GM12878 (cell line): ENCODE measurements at regions not wholly inside any gene's neighbourhood (a gene's known extent, or its start where the extent isn't known, plus 50 kb on each side); places are given as distances from the start of the nearest gene placed in this dataset.

Experiments
- ATAC-seq: fragments of 200-7000 bp; cut with Tn5 transposase; 3 replicates; pipeline ENCODE4 v1.9.1; 2020; ENCODE audit warnings: mild to moderate bottlenecking, moderate library complexity
- BruUV-seq: library from RNA; stranded (reverse); fragments of 400-500 nt; replicated peaks from 2 replicates; lab custom pipeline; 2021; lab: Mats Ljungman, UMichigan
- CTCF ChIA-PET: fragments of 300-600 bp; sonication (Branson Sonifier 250); formaldehyde crosslinking; extraction: SDS; loops from one replicate; lab custom pipeline; 2021; ENCODE audit warnings: inconsistent platforms; lab: Yijun Ruan, JAX
- POLR2A ChIA-PET: fragments of 350-600 bp; formaldehyde crosslinking; extraction: SDS; loops from one replicate; lab custom pipeline; 2021; ENCODE audit warnings: inconsistent platforms; lab: Charles Lee
- RAD21 ChIA-PET: fragments of 300-600 bp; sonication (Branson Sonifier 250); formaldehyde crosslinking; loops from one replicate; lab custom pipeline; 2023; ENCODE audit warnings: antibody characterized with exemption; ENCODE audit not compliant: unreplicated experiment; lab: Charles Lee
- SMC1A ChIA-PET: fragments of 300-600 bp; sonication (Branson Sonifier 250); formaldehyde crosslinking; loops from one replicate; lab custom pipeline; 2023; ENCODE audit not compliant: unreplicated experiment, uncharacterized antibody; lab: Charles Lee
- DNase-seq: peaks from one replicate; pipeline ENCODE4 v3.0.0-alpha.2; 2011; ENCODE audit warnings: low read depth, low spot score
- FAIRE-seq: peaks from 3 replicates; lab custom pipeline; 2011; peaks lifted over from hg19 to GRCh38; lab: Jason Lieb, UNC
- H2AFZ ChIP-seq: 2 replicates; pipeline ENCODE4 v1.6.0; 2011; ENCODE audit warnings: low read depth, low read length, control low read depth; ENCODE audit not compliant: control insufficient read depth
- H3K27ac ChIP-seq: 2 replicates; pipeline ENCODE4 v1.5.1; 2011; ENCODE audit warnings: control low read depth; ENCODE audit not compliant: control insufficient read depth, insufficient read depth
- H3K27me3 ChIP-seq, 2 experiments: replicated peaks in 1 of 2; 2 replicates each; pipeline versions ENCODE4 v1.6.0 to v1.6.1; 2011; ENCODE audit warnings: low read length in 1 of 2; ENCODE audit not compliant: control insufficient read depth in 2 of 2, insufficient read depth in 2 of 2
- H3K36me3 ChIP-seq, 2 experiments: 2 replicates each; pipeline ENCODE4 v1.5.1; 2011; ENCODE audit warnings: low read length in 1 of 2; ENCODE audit not compliant: control insufficient read depth in 2 of 2, insufficient read depth in 2 of 2
- H3K4me1 ChIP-seq: 2 replicates; pipeline ENCODE4 v1.6.1; 2011; ENCODE audit warnings: mild to moderate bottlenecking, low read length, moderate library complexity, mixed read lengths; ENCODE audit not compliant: control insufficient read depth, insufficient read depth
- H3K4me2 ChIP-seq: 2 replicates; pipeline ENCODE4 v1.6.0; 2011; ENCODE audit warnings: control low read depth; ENCODE audit not compliant: control insufficient read depth, insufficient read depth
- H3K4me3 ChIP-seq: fragments of 200-600 bp; sonication (generic); 2 replicates; pipeline ENCODE4 v1.5.1; 2016
- H3K79me2 ChIP-seq: 2 replicates; pipeline ENCODE4 v1.6.0; 2011; ENCODE audit warnings: low read length; ENCODE audit not compliant: control insufficient read depth, insufficient read depth
- H3K9ac ChIP-seq: 2 replicates; pipeline ENCODE4 v1.8.0; 2011; ENCODE audit warnings: low read length, control low read depth, mixed read lengths; ENCODE audit not compliant: control insufficient read depth, insufficient read depth
- H3K9me3 ChIP-seq: replicated peaks from 3 replicates; pipeline ENCODE4 v1.5.1; 2011; ENCODE audit warnings: mild to moderate bottlenecking, low read length; ENCODE audit not compliant: control insufficient read depth, insufficient read depth
- H4K20me1 ChIP-seq: 2 replicates; pipeline ENCODE4 v1.6.0; 2011; ENCODE audit not compliant: control insufficient read depth, insufficient read depth
- ATF7 ChIP-seq: fragments of 450-650 bp; IDR thresholded peaks from 2 replicates; pipeline ENCODE4 v1.6.1; 2016; ENCODE audit warnings: low read depth, mild to moderate bottlenecking
- ESRRA ChIP-seq: IDR thresholded peaks from 2 replicates; pipeline ENCODE4 v1.6.1; 2012; ENCODE audit warnings: mild to moderate bottlenecking, low read length, improper control_type of control experiment
- FOXK2 ChIP-seq: fragments of 450-650 bp; IDR thresholded peaks from 2 replicates; pipeline ENCODE4 v1.6.1; 2017; ENCODE audit warnings: mild to moderate bottlenecking, moderate library complexity
- IKZF2 ChIP-seq, 2 experiments: fragments of 450-650 bp; IDR thresholded peaks; 2 replicates each; pipeline ENCODE4 v1.6.1; 2017; ENCODE audit warnings: mild to moderate bottlenecking in 2 of 2, moderate library complexity in 2 of 2
- IRF3 ChIP-seq: fragments of 450-650 bp; IDR thresholded peaks from 2 replicates; pipeline ENCODE4 v1.6.1; 2014; ENCODE audit warnings: mild to moderate bottlenecking
- KLF5 ChIP-seq: fragments of 450-650 bp; IDR thresholded peaks from 2 replicates; pipeline ENCODE4 v1.6.1; 2014; ENCODE audit warnings: mild to moderate bottlenecking; ENCODE audit not compliant: partially characterized antibody
- MYB ChIP-seq: fragments of 150-350 bp; IDR thresholded peaks from 2 replicates; pipeline ENCODE4 v1.6.1; 2014; ENCODE audit warnings: mild to moderate bottlenecking, low read depth, low read length, borderline replicate concordance
- NKRF ChIP-seq: fragments of 450-650 bp; conservative IDR thresholded peaks from 2 replicates; pipeline ENCODE4 v1.6.1; 2017; ENCODE audit warnings: mild to moderate bottlenecking, moderate library complexity
- NR2C1 ChIP-seq: fragments of 450-650 bp; IDR thresholded peaks from 2 replicates; pipeline ENCODE4 v1.6.1; 2017; ENCODE audit warnings: antibody characterized with exemption, mild to moderate bottlenecking, moderate library complexity
- PBX3 ChIP-seq: IDR thresholded peaks from 2 replicates; pipeline ENCODE4 v1.6.1; 2011; ENCODE audit warnings: mild to moderate bottlenecking, low read depth, low read length, moderate library complexity; ENCODE audit not compliant: insufficient replicate concordance
- PML ChIP-seq: IDR thresholded peaks from 2 replicates; pipeline ENCODE4 v1.6.1; 2012; ENCODE audit warnings: low read length, inconsistent platforms
- SMARCA5 ChIP-seq: fragments of 450-650 bp; IDR thresholded peaks from 2 replicates; pipeline ENCODE4 v1.6.1; 2017; ENCODE audit warnings: mild to moderate bottlenecking
- WRNIP1 ChIP-seq: IDR thresholded peaks from 2 replicates; pipeline ENCODE4 v1.6.1; 2011; ENCODE audit warnings: low read depth, low read length, improper control_type of control experiment, borderline replicate concordance
- ZNF622 ChIP-seq: fragments of 450-650 bp; IDR thresholded peaks from 2 replicates; pipeline ENCODE4 v1.6.1; 2017; ENCODE audit warnings: mild to moderate bottlenecking, inconsistent platforms
- WGBS: methylation state at CpG from one replicate; pipeline ENCODE4 v1.1.6; 2016; ENCODE audit warnings: low lambda C conversion rate; ENCODE audit not compliant: insufficient replicate concordance, insufficient coverage; ENCODE audit errors: missing lambda C conversion rate; 5-methylcytosine and 5-hydroxymethylcytosine counted together
- in situ Hi-C: fragments of 300-500 bp; cut with MboI; formaldehyde crosslinking; loops from 9 replicates; pipeline ENCODE4 v1.14.3; 2018; ENCODE audit warnings: mixed read lengths
- intact Hi-C: fragments of 100-400 bp; cut with micrococcal nuclease; formaldehyde crosslinking; loops from one replicate; pipeline ENCODE4 v1.14.2; 2022; ENCODE audit not compliant: unreplicated experiment
- TF ChIP-seq, protein P1 (sequence below): fragments of 450-650 bp; IDR thresholded peaks from 2 replicates; pipeline ENCODE4 v1.6.1; 2018; ENCODE audit warnings: borderline replicate concordance, mild to moderate bottlenecking; ENCODE audit not compliant: partially characterized antibody
- TF ChIP-seq, protein P2 (sequence below): fragments of 450-650 bp; IDR thresholded peaks from 2 replicates; pipeline ENCODE4 v1.6.1; 2017; ENCODE audit warnings: antibody characterized with exemption, mild to moderate bottlenecking, moderate library complexity

DNA sequence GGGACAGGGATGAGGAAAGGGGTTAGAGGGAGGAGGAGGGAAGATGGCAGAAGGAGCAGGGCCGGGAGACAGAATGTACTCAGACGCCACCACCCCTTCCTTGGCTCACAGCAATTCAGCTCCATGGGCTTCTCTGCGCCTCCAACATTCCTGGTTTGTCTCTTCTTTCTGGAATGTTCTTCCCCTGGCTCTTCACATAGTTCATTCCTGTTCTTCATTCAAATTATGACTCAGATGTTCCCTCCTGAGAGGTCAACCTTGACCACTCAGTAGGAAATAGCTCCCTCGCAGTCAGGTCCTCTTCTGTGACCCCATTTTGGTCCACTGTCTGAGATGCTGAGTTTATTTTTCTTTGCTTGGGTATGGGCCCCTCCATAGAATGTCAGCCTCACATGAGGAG lies 203.2 kb downstream of the C1orf94 start:
- SMC1A ChIA-PET: no interaction called here
- CTCF ChIA-PET: interaction anchor here (0.6 kb wide), 1 partner anchor 12 kb away, joined by 3 read pairs; no protein-coding TSS in a partner anchor
- DNase-seq (no peak), FAIRE-seq (no peak), ATAC-seq (no peak)
- Histone ChIP-seq H3K79me2 (no peaks in the 10 kb centered on the region), H4K20me1 (no peaks in the 10 kb centered on the region), H3K4me2 (no peak overlapping the region), H3K4me1 (no peaks in the 10 kb centered on the region), H3K4me3 (no peak overlapping the region), H3K9ac (no peak overlapping the region), H3K27me3 (no peaks in the 10 kb centered on the region; a peak in 1 of 4 replicates), H2AFZ (no peak overlapping the region), H3K9me3 (no peaks in the 10 kb centered on the region), H3K36me3 (no peaks in the 10 kb centered on the region), H3K27ac (no peak overlapping the region)
- POLR2A ChIA-PET: no interaction called here
- TF ChIP-seq NKRF: no peak
- no peak for TF ChIP-seq FOXK2
- no peak for TF ChIP-seq SMARCA5
- no peak for TF ChIP-seq IKZF2 (IDR thresholded peaks at IDR 0.05)
- TF ChIP-seq, protein P1, sequence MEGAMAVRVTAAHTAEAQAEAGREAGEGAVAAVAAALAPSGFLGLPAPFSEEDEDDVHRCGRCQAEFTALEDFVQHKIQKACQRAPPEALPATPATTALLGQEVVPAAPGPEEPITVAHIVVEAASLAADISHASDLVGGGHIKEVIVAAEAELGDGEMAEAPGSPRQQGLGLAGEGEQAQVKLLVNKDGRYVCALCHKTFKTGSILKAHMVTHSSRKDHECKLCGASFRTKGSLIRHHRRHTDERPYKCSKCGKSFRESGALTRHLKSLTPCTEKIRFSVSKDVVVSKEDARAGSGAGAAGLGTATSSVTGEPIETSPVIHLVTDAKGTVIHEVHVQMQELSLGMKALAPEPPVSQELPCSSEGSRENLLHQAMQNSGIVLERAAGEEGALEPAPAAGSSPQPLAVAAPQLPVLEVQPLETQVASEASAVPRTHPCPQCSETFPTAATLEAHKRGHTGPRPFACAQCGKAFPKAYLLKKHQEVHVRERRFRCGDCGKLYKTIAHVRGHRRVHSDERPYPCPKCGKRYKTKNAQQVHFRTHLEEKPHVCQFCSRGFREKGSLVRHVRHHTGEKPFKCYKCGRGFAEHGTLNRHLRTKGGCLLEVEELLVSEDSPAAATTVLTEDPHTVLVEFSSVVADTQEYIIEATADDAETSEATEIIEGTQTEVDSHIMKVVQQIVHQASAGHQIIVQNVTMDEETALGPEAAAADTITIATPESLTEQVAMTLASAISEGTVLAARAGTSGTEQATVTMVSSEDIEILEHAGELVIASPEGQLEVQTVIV: no peak
- TF ChIP-seq ZNF622: no peak
- no peak for TF ChIP-seq NR2C1
- TF ChIP-seq ATF7: no peak
- TF ChIP-seq WRNIP1: no peak
- no peak for TF ChIP-seq MYB
- no peak for TF ChIP-seq KLF5
- TF ChIP-seq PML: no peak
- no peak for TF ChIP-seq IRF3
- TF ChIP-seq, protein P2, sequence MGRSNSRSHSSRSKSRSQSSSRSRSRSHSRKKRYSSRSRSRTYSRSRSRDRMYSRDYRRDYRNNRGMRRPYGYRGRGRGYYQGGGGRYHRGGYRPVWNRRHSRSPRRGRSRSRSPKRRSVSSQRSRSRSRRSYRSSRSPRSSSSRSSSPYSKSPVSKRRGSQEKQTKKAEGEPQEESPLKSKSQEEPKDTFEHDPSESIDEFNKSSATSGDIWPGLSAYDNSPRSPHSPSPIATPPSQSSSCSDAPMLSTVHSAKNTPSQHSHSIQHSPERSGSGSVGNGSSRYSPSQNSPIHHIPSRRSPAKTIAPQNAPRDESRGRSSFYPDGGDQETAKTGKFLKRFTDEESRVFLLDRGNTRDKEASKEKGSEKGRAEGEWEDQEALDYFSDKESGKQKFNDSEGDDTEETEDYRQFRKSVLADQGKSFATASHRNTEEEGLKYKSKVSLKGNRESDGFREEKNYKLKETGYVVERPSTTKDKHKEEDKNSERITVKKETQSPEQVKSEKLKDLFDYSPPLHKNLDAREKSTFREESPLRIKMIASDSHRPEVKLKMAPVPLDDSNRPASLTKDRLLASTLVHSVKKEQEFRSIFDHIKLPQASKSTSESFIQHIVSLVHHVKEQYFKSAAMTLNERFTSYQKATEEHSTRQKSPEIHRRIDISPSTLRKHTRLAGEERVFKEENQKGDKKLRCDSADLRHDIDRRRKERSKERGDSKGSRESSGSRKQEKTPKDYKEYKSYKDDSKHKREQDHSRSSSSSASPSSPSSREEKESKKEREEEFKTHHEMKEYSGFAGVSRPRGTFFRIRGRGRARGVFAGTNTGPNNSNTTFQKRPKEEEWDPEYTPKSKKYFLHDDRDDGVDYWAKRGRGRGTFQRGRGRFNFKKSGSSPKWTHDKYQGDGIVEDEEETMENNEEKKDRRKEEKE: no peak
- no peak for TF ChIP-seq ESRRA
- TF ChIP-seq PBX3: no peak
- intact Hi-C loops (no loop called here), in situ Hi-C loops (no loop called here)
- RAD21 ChIA-PET: no interaction called here
- no TSS peak for BruUV-seq
- WGBS: 31% methylated on average over 4 of the region's 4 CpGs
